ENCODE measurements at regions not wholly inside any gene's neighbourhood (a gene's known extent, or its start where the extent isn't known, plus 50 kb on each side); places are given as distances from the start of the nearest gene placed in this dataset.

GRCh38 chrX:139058831-139059495, 347.4 kb upstream of the FGF13 start:
- Histone ChIP-seq H3K9me3 (ENCODE audit: control insufficient read depth, low read length) (no peaks in the 10 kb centered on the region), H3K27me3 (ENCODE audit: control insufficient read depth, insufficient read depth, low read length) (no peaks in the 10 kb centered on the region), H3K36me3 (ENCODE audit: control insufficient read depth, insufficient read depth, low read length) (no peaks in the 10 kb centered on the region), H3K9ac (ENCODE audit: low read length) (no peak overlapping the region), H3K4me3 (ENCODE audit: low read length) (no peak overlapping the region), H3K4me1 (ENCODE audit: control insufficient read depth, insufficient read depth, low read length) (no peaks in the 10 kb centered on the region)

GRCh38 chrX:139052461-139052860, 340.9 kb upstream of the FGF13 start:
- Histone ChIP-seq H3K4me1 (ENCODE audit: control insufficient read depth, insufficient read depth, low read length) (no peaks in the 10 kb centered on the region), H3K9ac (ENCODE audit: low read length) (no peak overlapping the region), H3K4me3 (ENCODE audit: low read length) (no peak overlapping the region), H3K9me3 (ENCODE audit: control insufficient read depth, low read length) (no peaks in the 10 kb centered on the region), H3K27me3 (ENCODE audit: control insufficient read depth, insufficient read depth, low read length) (no peaks in the 10 kb centered on the region), H3K36me3 (ENCODE audit: control insufficient read depth, insufficient read depth, low read length) (no peaks in the 10 kb centered on the region)

- Histone ChIP-seq H3K9ac (ENCODE audit: low read length) (no peak overlapping the region), H3K4me3 (ENCODE audit: low read length) (no peak overlapping the region), H3K9me3 (ENCODE audit: control insufficient read depth, low read length) (no peaks in the 10 kb centered on the region), H3K27me3 (ENCODE audit: control insufficient read depth, insufficient read depth, low read length) (no peaks in the 10 kb centered on the region), H3K4me1 (ENCODE audit: control insufficient read depth, insufficient read depth, low read length) (no peaks in the 10 kb centered on the region), H3K36me3 (ENCODE audit: control insufficient read depth, insufficient read depth, low read length) (no peaks in the 10 kb centered on the region)
Measured at GRCh38 chrX:139049465-139049864, 337.9 kb upstream of the FGF13 start.

DNA sequence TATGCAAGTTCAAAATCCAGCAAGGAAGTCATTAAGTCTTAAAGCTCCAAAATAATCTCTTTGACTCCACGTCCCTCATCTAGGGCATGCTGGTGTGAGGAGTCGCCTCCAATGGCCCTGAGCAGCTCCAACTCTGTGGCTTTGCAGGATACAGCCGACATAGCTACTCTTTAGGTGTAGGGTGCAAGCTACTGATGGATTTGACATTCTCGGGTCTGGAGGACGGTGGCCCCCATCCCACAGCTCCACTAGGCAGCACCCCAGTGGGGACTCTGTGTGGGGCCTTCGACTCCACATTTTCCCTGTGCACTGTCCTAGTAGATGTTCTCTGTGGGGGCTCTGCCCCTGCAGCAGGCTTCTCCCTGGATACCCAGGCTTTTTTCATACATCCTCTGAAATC, 333.2 kb upstream of the FGF13 start:
- H3K36me3 ChIP-seq (ENCODE audit: control insufficient read depth, insufficient read depth, low read length), result no peaks in the 10 kb centered on the region
- no peak overlapping the region for H3K9ac ChIP-seq (ENCODE audit: low read length)
- H3K9me3 ChIP-seq (ENCODE audit: control insufficient read depth, low read length), result no peaks in the 10 kb centered on the region
- no peak overlapping the region for H3K4me3 ChIP-seq (ENCODE audit: low read length)
- H3K4me1 ChIP-seq (ENCODE audit: control insufficient read depth, insufficient read depth, low read length), result no peaks in the 10 kb centered on the region
- H3K27me3 ChIP-seq (ENCODE audit: control insufficient read depth, insufficient read depth, low read length), result no peaks in the 10 kb centered on the region

GRCh38 chrX:139039041-139039440, 327.5 kb upstream of the FGF13 start:
- no peaks in the 10 kb centered on the region for H3K4me1 ChIP-seq (ENCODE audit: control insufficient read depth, insufficient read depth, low read length)
- no peaks in the 10 kb centered on the region for H3K9me3 ChIP-seq (ENCODE audit: control insufficient read depth, low read length)
- H3K9ac ChIP-seq (ENCODE audit: low read length), result no peak overlapping the region
- no peaks in the 10 kb centered on the region for H3K27me3 ChIP-seq (ENCODE audit: control insufficient read depth, insufficient read depth, low read length)
- H3K4me3 ChIP-seq (ENCODE audit: low read length), result no peak overlapping the region
- H3K36me3 ChIP-seq (ENCODE audit: control insufficient read depth, insufficient read depth, low read length), result no peaks in the 10 kb centered on the region

DNA sequence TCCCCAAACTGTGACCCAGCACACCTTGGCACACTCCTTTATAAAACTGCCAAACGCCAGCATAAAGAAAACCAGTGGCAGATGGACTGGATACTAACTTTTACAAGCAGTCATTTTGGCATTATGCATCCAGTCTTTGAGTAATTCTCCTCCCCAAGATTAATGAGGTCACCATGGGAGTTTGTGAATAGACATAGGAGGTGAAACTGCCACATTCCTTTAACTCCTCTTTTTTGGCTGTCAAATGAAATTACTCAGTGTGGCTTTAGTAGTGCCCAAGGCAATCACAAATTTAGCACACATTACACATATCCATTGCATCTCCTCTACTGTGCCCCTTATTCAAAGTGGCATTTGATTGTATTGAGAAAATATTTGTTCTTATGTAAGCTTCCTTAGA, 315.3 kb upstream of the FGF13 start:
- Histone ChIP-seq H3K9ac (ENCODE audit: low read length) (no peak overlapping the region), H3K4me1 (ENCODE audit: control insufficient read depth, insufficient read depth, low read length) (no peaks in the 10 kb centered on the region), H3K27me3 (ENCODE audit: control insufficient read depth, insufficient read depth, low read length) (no peaks in the 10 kb centered on the region), H3K36me3 (ENCODE audit: control insufficient read depth, insufficient read depth, low read length) (no peaks in the 10 kb centered on the region), H3K9me3 (ENCODE audit: control insufficient read depth, low read length) (no peaks in the 10 kb centered on the region), H3K4me3 (ENCODE audit: low read length) (no peak overlapping the region)

- no peaks in the 10 kb centered on the region for H3K9me3 ChIP-seq (ENCODE audit: control insufficient read depth, low read length)
- no peaks in the 10 kb centered on the region for H3K27me3 ChIP-seq (ENCODE audit: control insufficient read depth, insufficient read depth, low read length)
Measured at GRCh38 chrX:139026406-139026805, 314.9 kb upstream of the FGF13 start.

DNA sequence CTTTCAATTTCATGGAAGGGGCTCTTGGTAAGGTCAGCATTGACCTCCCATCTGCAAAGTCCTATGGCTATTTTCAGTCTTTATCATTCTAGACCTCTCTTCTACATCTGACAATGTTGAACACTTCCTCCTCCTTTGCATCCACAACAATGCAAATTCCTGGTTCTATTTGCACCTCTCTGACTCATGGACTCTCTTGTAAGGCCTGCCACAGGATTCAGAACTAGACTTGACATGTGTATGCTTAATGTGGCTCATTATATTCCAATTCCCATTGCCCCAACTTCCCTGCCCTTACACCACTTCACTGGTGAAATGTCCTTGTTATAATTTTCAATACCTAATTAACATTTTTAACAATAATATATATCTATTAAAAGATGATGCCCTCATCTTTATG, 314.3 kb upstream of the FGF13 start:
- no peak overlapping the region for H3K4me3 ChIP-seq (ENCODE audit: low read length)
- no peaks in the 10 kb centered on the region for H3K9me3 ChIP-seq (ENCODE audit: control insufficient read depth, low read length)
- no peak overlapping the region for H3K9ac ChIP-seq (ENCODE audit: low read length)
- no peaks in the 10 kb centered on the region for H3K27me3 ChIP-seq (ENCODE audit: control insufficient read depth, insufficient read depth, low read length)
- H3K4me1 ChIP-seq (ENCODE audit: control insufficient read depth, insufficient read depth, low read length), result no peaks in the 10 kb centered on the region
- H3K36me3 ChIP-seq (ENCODE audit: control insufficient read depth, insufficient read depth, low read length), result no peaks in the 10 kb centered on the region

More at GRCh38 chrX:139026406-139026805, 314.9 kb upstream of the FGF13 start:
- Histone ChIP-seq H3K4me3 (ENCODE audit: low read length) (no peak overlapping the region), H3K9ac (ENCODE audit: low read length) (no peak overlapping the region), H3K36me3 (ENCODE audit: control insufficient read depth, insufficient read depth, low read length) (no peaks in the 10 kb centered on the region), H3K4me1 (ENCODE audit: control insufficient read depth, insufficient read depth, low read length) (no peaks in the 10 kb centered on the region)

DNA sequence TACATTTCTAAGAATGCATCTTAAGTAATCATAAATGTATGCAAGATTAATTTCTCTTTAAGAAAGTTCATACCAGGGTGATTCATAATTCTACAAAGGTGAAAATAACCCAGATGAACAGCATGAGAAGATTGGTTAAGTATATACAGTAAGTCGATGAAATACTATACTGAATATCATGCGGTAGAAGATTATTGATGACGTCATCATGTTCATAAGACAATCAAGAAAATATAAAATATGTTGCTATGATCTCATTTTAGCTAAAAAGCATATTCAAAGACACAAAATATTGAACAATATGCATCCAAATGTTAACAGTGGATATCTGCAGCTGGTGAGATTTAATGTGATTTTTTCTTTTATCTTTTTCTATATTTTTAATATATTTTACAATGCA, 312.0 kb upstream of the FGF13 start:
- H3K27me3 ChIP-seq (ENCODE audit: control insufficient read depth, insufficient read depth, low read length), result no peaks in the 10 kb centered on the region
- no peaks in the 10 kb centered on the region for H3K4me1 ChIP-seq (ENCODE audit: control insufficient read depth, insufficient read depth, low read length)
- no peak overlapping the region for H3K9ac ChIP-seq (ENCODE audit: low read length)
- no peaks in the 10 kb centered on the region for H3K9me3 ChIP-seq (ENCODE audit: control insufficient read depth, low read length)
- H3K36me3 ChIP-seq (ENCODE audit: control insufficient read depth, insufficient read depth, low read length), result no peaks in the 10 kb centered on the region
- no peak overlapping the region for H3K4me3 ChIP-seq (ENCODE audit: low read length)

DNA sequence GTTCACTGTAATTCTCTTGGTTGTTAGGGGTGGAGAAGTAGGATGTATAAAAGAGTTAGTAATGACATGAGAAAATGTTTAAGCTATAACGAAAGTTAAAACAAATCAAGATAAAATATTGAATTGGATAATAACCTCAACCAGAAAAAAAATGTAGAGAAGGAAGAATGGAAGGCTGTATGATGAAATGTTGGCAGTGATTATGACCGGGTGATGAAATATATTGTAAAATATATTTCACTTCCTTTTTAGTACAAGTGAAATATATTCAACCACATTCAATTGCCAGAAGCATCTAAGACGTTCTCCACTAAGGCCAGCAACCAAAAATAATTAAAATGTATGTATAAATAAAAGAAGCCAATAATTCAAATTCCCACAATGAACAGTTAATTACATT, 309.3 kb upstream of the FGF13 start:
- Histone ChIP-seq H3K9ac (ENCODE audit: low read length) (no peak overlapping the region), H3K9me3 (ENCODE audit: control insufficient read depth, low read length) (no peaks in the 10 kb centered on the region), H3K27me3 (ENCODE audit: control insufficient read depth, insufficient read depth, low read length) (no peaks in the 10 kb centered on the region), H3K36me3 (ENCODE audit: control insufficient read depth, insufficient read depth, low read length) (no peaks in the 10 kb centered on the region), H3K4me1 (ENCODE audit: control insufficient read depth, insufficient read depth, low read length) (no peaks in the 10 kb centered on the region), H3K4me3 (ENCODE audit: low read length) (no peak overlapping the region)

DNA sequence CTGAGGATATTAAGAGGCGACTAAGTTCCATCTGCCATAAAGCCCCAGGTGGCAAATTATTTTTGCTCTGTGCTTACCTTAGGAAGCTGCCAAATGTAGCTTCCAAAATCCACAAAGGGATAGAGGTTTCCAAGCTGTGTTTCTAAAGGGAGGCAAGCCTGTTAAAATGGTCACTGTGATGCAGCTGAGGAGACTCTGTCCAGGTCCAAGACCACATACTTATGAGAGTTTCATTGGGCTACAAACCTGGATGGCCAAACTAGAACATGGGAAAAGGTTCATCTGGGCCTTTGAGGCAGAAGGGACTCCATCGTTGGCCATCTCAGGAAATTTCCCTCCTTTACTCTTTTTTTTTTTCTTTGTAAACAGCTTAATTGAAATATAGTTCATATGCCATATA, 306.9 kb upstream of the FGF13 start:
- Histone ChIP-seq H3K27me3 (ENCODE audit: control insufficient read depth, insufficient read depth, low read length) (no peaks in the 10 kb centered on the region), H3K9ac (ENCODE audit: low read length) (no peak overlapping the region), H3K36me3 (ENCODE audit: control insufficient read depth, insufficient read depth, low read length) (no peaks in the 10 kb centered on the region), H3K9me3 (ENCODE audit: control insufficient read depth, low read length) (no peaks in the 10 kb centered on the region), H3K4me3 (ENCODE audit: low read length) (no peak overlapping the region), H3K4me1 (ENCODE audit: control insufficient read depth, insufficient read depth, low read length) (no peaks in the 10 kb centered on the region)

DNA sequence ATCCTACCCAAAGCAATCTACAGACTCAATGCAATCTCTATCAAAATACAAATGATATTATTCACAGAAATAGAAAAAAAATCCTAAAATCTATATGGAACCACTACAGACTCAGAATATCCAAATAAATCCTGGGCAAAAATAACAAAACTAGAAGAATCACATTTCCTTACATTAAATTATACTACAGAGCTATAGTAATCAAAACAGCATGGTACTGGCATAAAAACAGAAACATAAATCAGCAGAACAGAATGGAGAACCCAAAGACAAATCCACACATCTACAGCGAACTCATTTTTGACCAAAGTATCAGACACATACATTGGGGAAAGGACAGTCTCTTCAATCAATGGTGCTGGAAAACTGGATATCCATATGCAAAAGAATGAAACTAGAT, 304.1 kb upstream of the FGF13 start:
- no peaks in the 10 kb centered on the region for H3K9me3 ChIP-seq (ENCODE audit: control insufficient read depth, low read length)
- no peak overlapping the region for H3K9ac ChIP-seq (ENCODE audit: low read length)
- H3K4me3 ChIP-seq (ENCODE audit: low read length), result no peak overlapping the region
- no peaks in the 10 kb centered on the region for H3K36me3 ChIP-seq (ENCODE audit: control insufficient read depth, insufficient read depth, low read length)
- no peaks in the 10 kb centered on the region for H3K4me1 ChIP-seq (ENCODE audit: control insufficient read depth, insufficient read depth, low read length)
- H3K27me3 ChIP-seq (ENCODE audit: control insufficient read depth, insufficient read depth, low read length), result no peaks in the 10 kb centered on the region

DNA sequence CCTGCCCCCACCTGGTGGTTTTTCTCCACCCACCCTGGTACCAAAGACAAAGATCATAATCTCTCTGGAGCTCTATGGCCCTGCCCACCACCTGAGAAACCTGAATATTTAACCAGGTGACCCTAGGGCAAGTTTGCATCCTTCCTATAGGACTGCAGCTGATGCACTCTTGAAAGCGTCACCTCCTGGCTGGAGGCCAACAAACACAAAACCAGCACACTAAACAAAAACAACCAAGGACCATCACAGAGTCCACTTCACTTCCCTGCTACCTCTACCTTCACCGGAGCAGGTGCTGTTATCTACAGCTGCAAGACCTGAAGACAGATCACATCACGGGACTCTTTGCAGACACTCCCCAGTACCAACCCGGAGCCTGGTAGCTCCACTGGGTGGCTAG, 296.7 kb upstream of the FGF13 start:
- H3K9me3 ChIP-seq (ENCODE audit: control insufficient read depth, low read length), result no peaks in the 10 kb centered on the region
- no peaks in the 10 kb centered on the region for H3K36me3 ChIP-seq (ENCODE audit: control insufficient read depth, insufficient read depth, low read length)
- H3K4me3 ChIP-seq (ENCODE audit: low read length), result no peak overlapping the region
- no peak overlapping the region for H3K9ac ChIP-seq (ENCODE audit: low read length)
- no peaks in the 10 kb centered on the region for H3K27me3 ChIP-seq (ENCODE audit: control insufficient read depth, insufficient read depth, low read length)
- H3K4me1 ChIP-seq (ENCODE audit: control insufficient read depth, insufficient read depth, low read length), result no peaks in the 10 kb centered on the region

All from mucosa of stomach (tissue), 1 donor.